ENCODE measurements at regions not wholly inside any gene's neighbourhood (a gene's known extent, or its start where the extent isn't known, plus 50 kb on each side); places are given as distances from the start of the nearest gene placed in this dataset.
"Not testable (repeated sequence)": the region's sequence is repeated elsewhere in the genome, so short reads cannot be mapped to it uniquely, and the experiment has no call there.

DNA sequence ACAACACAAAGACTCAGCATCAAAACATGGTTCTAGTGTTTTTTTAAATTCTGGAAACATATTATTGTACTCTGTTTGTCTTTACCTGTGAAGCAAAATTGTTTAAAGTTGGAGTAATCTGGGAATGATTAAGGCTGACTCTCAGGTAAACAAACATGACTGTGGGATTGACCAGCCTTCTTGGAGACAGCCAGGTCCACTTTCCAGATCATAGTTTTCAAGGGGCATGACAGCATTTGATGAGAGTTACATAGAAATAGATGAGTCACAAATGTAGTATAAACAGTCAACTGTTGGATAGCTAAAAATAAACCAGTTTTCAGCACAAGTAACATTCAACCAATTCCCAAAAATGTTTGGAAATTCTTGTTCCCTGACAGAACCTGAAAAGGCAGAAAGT, 1680.9 kb downstream of the OLFM4 start:
- no peaks in the 10 kb centered on the region for H3F3A ChIP-seq (ENCODE audit: insufficient read depth, low read length, poor library complexity, severe bottlenecking)

DNA sequence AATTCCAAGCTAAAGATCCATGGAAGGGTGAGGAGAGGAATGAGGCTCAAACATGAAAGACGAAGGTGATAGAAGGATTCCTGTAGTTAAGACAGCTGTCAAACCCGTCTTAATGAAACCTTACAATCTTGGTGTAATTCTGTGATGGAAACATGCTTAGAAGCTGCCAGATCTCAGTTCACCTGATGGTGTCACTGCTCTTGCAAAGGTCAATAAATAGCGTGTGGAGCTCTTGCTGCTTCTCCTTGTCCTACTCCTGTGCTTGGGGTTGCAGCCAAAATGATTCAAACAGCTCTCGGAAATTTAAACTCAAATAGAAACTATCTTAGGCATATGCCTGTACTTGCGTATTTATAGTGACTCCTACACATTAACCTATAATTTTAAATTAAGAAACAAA, 1705.0 kb downstream of the OLFM4 start:
- H3K79me2 ChIP-seq (replicated peaks; ENCODE audit: insufficient read depth, low read length) = no peaks in the 10 kb centered on the region
- no peak overlapping the region for H3K27ac ChIP-seq (ENCODE audit: low read length)
- no peak overlapping the region for H3K9ac ChIP-seq (ENCODE audit: low read length)
- no peak for TF ChIP-seq EP300 (conservative IDR thresholded peaks at IDR 0.05; ENCODE audit: poor library complexity, severe bottlenecking)
- peak; percentile 23 for TF ChIP-seq RAD21 (conservative IDR thresholded peaks at IDR 0.05)
- TF ChIP-seq, protein P1, sequence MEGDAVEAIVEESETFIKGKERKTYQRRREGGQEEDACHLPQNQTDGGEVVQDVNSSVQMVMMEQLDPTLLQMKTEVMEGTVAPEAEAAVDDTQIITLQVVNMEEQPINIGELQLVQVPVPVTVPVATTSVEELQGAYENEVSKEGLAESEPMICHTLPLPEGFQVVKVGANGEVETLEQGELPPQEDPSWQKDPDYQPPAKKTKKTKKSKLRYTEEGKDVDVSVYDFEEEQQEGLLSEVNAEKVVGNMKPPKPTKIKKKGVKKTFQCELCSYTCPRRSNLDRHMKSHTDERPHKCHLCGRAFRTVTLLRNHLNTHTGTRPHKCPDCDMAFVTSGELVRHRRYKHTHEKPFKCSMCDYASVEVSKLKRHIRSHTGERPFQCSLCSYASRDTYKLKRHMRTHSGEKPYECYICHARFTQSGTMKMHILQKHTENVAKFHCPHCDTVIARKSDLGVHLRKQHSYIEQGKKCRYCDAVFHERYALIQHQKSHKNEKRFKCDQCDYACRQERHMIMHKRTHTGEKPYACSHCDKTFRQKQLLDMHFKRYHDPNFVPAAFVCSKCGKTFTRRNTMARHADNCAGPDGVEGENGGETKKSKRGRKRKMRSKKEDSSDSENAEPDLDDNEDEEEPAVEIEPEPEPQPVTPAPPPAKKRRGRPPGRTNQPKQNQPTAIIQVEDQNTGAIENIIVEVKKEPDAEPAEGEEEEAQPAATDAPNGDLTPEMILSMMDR (IDR thresholded peaks at IDR 0.05; ENCODE audit: poor library complexity, severe bottlenecking) = peak; percentile 42
- H3K4me3 ChIP-seq (ENCODE audit: low read length) = no peak overlapping the region
- no peaks in the 10 kb centered on the region for H3K27me3 ChIP-seq (ENCODE audit: insufficient read depth, low read depth, low read length)
- H3K9me2 ChIP-seq (ENCODE audit: insufficient read depth, low read length) = no peaks in the 10 kb centered on the region
- H3K9me3 ChIP-seq (ENCODE audit: low read length) = no peaks in the 10 kb centered on the region
- H3F3A ChIP-seq (ENCODE audit: insufficient read depth, low read length, poor library complexity, severe bottlenecking) = no peaks in the 10 kb centered on the region
- H3K4me2 ChIP-seq (ENCODE audit: low read length) = no peak overlapping the region
- no peaks in the 10 kb centered on the region for H3K36me3 ChIP-seq (ENCODE audit: insufficient read depth, low read length)
- H4K20me1 ChIP-seq (ENCODE audit: insufficient read depth) = no peaks in the 10 kb centered on the region
- no peak overlapping the region for H2AFZ ChIP-seq (ENCODE audit: low read depth, low read length)

More for the DNA sequence above, 1680.9 kb downstream of the OLFM4 start:
- TF ChIP-seq SMC3 (conservative IDR thresholded peaks at IDR 0.05; ENCODE audit: poor library complexity) = no peak
- Histone ChIP-seq H3K9me2 (ENCODE audit: insufficient read depth, low read length) (no peaks in the 10 kb centered on the region), H3K4me3 (ENCODE audit: low read length) (no peak overlapping the region), H3K79me2 (replicated peaks; ENCODE audit: insufficient read depth, low read length) (no peaks in the 10 kb centered on the region), H4K20me1 (ENCODE audit: insufficient read depth) (no peaks in the 10 kb centered on the region), H3K27ac (ENCODE audit: low read length) (no peak overlapping the region), H3K4me2 (ENCODE audit: low read length) (no peak overlapping the region), H3K27me3 (ENCODE audit: insufficient read depth, low read depth, low read length) (no peaks in the 10 kb centered on the region), H3K9ac (ENCODE audit: low read length) (no peak overlapping the region), H3K9me3 (ENCODE audit: low read length) (peaks cover 3% of the 10 kb centered on the region), H3K36me3 (ENCODE audit: insufficient read depth, low read length) (no peaks in the 10 kb centered on the region), H2AFZ (ENCODE audit: low read depth, low read length) (no peak overlapping the region)

DNA sequence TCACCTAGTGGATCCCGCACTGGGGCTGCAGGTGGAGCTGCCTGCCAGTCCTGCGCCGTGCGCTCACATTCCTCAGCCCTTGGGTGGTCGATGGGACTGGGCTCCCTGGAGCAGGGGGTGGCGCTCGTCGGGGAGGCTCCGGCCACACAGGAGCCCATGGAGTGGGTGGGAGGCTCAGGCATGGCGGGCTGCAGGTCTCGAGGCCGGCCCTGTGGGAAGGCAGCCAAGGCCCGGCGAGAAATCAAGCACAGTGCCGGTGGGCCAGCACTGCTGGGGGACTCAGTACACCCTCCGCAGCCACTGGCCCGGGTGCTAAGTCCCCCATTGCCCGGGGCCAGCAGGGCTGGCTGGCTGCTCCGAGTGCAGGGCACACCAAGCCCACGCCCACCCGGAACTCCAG, 1708.6 kb downstream of the OLFM4 start:
- H3K9ac ChIP-seq (ENCODE audit: low read length); H2AFZ ChIP-seq (ENCODE audit: low read depth, low read length); H3K4me2 ChIP-seq (ENCODE audit: low read length); H3K9me3 ChIP-seq (ENCODE audit: low read length); H3K9me2 ChIP-seq (ENCODE audit: insufficient read depth, low read length); H3K27me3 ChIP-seq (ENCODE audit: insufficient read depth, low read depth, low read length); H3K4me3 ChIP-seq (ENCODE audit: low read length); H3F3A ChIP-seq (ENCODE audit: insufficient read depth, low read length, poor library complexity, severe bottlenecking); H3K27ac ChIP-seq (ENCODE audit: low read length); H3K79me2 ChIP-seq (replicated peaks; ENCODE audit: insufficient read depth, low read length); H4K20me1 ChIP-seq (ENCODE audit: insufficient read depth); H3K36me3 ChIP-seq (ENCODE audit: insufficient read depth, low read length): not testable (repeated sequence)

DNA sequence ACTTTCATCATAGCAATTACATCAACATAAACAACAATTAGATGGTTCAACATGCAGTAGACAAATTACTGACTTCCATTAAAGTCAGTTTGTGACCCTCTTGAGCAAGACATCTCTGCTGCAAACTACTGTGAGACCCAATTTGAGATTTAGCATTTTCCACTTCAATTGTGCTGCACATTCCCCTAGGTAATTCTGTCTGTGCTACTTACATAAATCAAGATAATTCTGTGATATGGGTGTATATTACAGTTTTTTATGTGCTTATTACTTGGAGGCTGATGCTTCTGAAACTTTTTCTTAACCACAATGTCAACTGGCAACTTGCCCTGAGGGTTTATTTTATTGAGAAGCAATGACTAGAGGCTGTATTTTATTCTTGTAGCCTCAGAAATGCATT, 1714.4 kb downstream of the OLFM4 start:
- TF ChIP-seq EZH2 (IDR thresholded peaks at IDR 0.05; ENCODE audit: borderline replicate concordance, insufficient read depth, low read length, poor library complexity, severe bottlenecking) (no peak), TAF1 (IDR thresholded peaks at IDR 0.05; ENCODE audit: low read depth) (no peak), POLR2AphosphoS5 (IDR thresholded peaks at IDR 0.05) (no peak), EP300 (conservative IDR thresholded peaks at IDR 0.05; ENCODE audit: poor library complexity, severe bottlenecking) (no peak), RAD21 (conservative IDR thresholded peaks at IDR 0.05) (no peak), MXI1 (conservative IDR thresholded peaks at IDR 0.05; ENCODE audit: poor library complexity, severe bottlenecking) (no peak), SMC3 (conservative IDR thresholded peaks at IDR 0.05; ENCODE audit: poor library complexity) (no peak)
- TF ChIP-seq, protein P2, sequence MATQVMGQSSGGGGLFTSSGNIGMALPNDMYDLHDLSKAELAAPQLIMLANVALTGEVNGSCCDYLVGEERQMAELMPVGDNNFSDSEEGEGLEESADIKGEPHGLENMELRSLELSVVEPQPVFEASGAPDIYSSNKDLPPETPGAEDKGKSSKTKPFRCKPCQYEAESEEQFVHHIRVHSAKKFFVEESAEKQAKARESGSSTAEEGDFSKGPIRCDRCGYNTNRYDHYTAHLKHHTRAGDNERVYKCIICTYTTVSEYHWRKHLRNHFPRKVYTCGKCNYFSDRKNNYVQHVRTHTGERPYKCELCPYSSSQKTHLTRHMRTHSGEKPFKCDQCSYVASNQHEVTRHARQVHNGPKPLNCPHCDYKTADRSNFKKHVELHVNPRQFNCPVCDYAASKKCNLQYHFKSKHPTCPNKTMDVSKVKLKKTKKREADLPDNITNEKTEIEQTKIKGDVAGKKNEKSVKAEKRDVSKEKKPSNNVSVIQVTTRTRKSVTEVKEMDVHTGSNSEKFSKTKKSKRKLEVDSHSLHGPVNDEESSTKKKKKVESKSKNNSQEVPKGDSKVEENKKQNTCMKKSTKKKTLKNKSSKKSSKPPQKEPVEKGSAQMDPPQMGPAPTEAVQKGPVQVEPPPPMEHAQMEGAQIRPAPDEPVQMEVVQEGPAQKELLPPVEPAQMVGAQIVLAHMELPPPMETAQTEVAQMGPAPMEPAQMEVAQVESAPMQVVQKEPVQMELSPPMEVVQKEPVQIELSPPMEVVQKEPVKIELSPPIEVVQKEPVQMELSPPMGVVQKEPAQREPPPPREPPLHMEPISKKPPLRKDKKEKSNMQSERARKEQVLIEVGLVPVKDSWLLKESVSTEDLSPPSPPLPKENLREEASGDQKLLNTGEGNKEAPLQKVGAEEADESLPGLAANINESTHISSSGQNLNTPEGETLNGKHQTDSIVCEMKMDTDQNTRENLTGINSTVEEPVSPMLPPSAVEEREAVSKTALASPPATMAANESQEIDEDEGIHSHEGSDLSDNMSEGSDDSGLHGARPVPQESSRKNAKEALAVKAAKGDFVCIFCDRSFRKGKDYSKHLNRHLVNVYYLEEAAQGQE (IDR thresholded peaks at IDR 0.05; ENCODE audit: borderline replicate concordance) = no peak
- TF ChIP-seq, protein P1 (IDR thresholded peaks at IDR 0.05; ENCODE audit: poor library complexity, severe bottlenecking) = no peak
- Histone ChIP-seq H3K9ac (ENCODE audit: low read length) (no peak overlapping the region), H3K4me3 (ENCODE audit: low read length) (no peak overlapping the region), H3K36me3 (ENCODE audit: insufficient read depth, low read length) (no peaks in the 10 kb centered on the region), H3F3A (ENCODE audit: insufficient read depth, low read length, poor library complexity, severe bottlenecking) (no peaks in the 10 kb centered on the region), H2AFZ (ENCODE audit: low read depth, low read length) (no peak overlapping the region), H3K27me3 (ENCODE audit: insufficient read depth, low read depth, low read length) (no peaks in the 10 kb centered on the region), H3K79me2 (replicated peaks; ENCODE audit: insufficient read depth, low read length) (no peaks in the 10 kb centered on the region), H3K9me2 (ENCODE audit: insufficient read depth, low read length) (no peaks in the 10 kb centered on the region), H3K9me3 (ENCODE audit: low read length) (no peaks in the 10 kb centered on the region), H3K4me2 (ENCODE audit: low read length) (no peak overlapping the region), H3K27ac (ENCODE audit: low read length) (no peak overlapping the region), H4K20me1 (ENCODE audit: insufficient read depth) (no peaks in the 10 kb centered on the region)
